OCI-M2 (cell line): ENCODE measurements at regions not wholly inside any gene's neighbourhood (a gene's known extent, or its start where the extent isn't known, plus 50 kb on each side); places are given as distances from the start of the nearest gene placed in this dataset.

Experiments
- DNase-seq: peaks from one replicate; lab custom pipeline; 2025; ENCODE audit not compliant: unreplicated experiment; lab: John Stamatoyannopoulos, UW

GRCh38 chr1:55363268-55363667 lies 148.1 kb upstream of the USP24 start:
- no peak for DNase-seq

GRCh38 chr1:55362558-55362957 lies 147.4 kb upstream of the USP24 start:
- no peak for DNase-seq

DNA sequence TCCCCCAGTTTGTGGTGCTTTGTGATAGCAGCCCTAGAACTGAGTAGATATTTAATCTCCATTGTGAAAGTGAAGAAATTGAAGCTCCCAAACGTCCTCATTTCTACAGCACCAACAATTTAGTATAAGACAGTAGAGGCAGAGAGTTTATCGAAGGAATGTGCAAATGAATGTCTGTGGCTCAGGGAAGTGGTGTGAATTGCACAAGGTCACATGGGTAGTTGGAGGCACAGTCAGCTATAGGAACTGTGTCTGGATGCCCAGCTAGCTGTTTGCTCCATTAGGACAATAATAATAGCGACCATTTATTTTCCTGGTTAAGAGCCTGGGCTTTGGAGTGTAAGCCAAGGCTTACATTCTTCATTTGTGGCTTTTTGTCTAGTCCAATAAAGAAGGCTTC lies 144.4 kb upstream of the USP24 start:
- no peak for DNase-seq

- DNase-seq, result no peak
Measured at GRCh38 chr1:55358581-55358980, 143.4 kb upstream of the USP24 start.

DNA sequence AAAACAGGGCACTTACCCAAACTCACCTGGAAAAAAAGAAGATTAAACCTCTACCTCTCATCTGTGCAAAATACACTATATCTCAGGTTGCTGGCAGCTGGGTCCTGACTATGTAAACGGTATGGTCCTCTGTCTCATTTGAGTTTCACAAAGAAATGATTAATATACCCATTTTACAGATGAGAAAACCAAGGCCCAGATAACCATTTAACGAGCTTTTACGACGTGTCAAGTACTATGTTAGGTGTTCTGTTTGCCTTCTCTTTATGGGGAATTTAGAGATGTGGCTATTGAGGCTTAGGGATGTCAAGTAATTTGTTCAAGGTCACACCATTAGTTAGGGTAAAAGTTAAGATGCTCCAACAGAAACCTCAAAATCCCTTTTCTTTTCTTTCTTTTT lies 140.4 kb upstream of the USP24 start:
- no peak for DNase-seq

- no peak for DNase-seq
Measured at GRCh38 chr1:55353707-55354620, 138.8 kb upstream of the USP24 start.

- no peak for DNase-seq
Measured at GRCh38 chr1:55352811-55353180, 137.6 kb upstream of the USP24 start.

- no peak for DNase-seq
Measured at GRCh38 chr1:55352080-55352810, 137.1 kb upstream of the USP24 start.

DNA sequence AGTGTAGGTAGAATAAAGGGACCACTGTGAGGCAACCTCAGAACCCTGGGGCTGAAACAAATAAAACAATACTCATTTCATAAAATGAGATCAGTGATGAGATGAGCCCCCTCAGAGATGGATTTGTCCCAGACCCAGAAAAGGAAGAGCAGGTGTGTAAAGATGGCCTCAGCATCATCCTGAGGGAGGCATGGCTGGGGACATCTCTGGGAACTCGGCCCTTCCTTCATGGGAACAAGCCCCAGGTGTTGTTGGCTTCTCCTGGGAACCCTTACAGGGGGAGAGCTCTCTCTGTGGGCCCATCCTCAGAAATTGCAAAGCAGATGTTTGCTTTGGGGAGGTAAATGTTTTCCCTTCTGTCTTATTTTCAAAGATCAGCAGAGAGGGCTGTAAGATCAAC lies 133.2 kb upstream of the USP24 start:
- no peak for DNase-seq

DNA sequence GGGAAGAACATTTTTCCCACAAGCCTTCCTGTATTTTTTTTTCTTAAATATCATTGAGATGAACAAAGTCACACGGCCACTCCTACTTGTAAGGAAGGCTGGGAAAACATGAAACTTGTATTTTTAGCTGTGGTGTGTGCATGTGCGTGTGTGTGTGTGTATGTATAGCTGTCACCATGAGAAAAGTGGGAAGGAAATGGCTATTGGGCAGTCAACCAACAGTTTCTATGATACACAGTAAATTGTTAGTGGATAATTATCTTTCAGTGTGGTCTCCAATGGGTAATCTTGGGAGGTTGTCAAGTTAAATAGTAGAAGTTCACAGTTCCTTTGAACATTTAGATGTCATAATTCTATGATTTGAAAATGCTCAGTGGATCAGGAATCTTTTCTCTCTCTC lies 132.7 kb upstream of the USP24 start:
- no peak for DNase-seq

DNA sequence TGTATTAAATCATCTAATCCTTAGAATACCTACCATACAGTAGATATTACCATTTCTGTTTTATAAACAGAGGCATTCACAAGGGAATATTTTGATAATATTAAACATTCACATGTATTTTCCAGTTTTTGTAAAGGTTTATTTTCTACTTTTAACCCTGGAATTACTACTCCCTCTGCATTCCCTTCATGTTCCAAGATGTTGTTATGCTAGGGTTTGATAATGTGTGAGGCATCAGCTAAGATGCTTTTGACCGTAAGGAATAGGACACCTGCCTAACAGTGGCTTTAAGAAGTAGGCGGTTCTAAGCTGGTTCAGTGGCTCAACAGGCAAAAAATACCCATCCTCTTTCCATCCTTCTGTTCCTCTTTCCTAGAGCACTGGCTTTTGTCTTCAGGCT lies 131.9 kb upstream of the USP24 start:
- DNase-seq, result no peak

DNA sequence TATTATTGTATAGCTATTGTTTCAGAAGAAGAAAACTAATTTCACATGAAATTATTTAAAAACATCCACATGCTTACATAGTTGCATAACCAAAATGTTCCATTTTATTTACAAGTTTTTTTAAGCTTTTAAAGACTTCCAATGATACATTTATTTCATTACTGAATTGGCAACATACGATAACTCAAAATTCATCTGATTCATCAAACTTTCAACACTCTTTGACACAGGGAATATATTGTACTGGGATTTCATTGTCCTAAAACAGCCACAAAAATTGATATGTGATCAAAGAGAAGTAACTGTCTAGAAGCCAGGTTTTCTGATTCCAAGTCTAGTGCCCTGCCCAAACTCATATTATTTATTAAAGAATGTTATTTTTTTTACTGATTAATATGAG lies 131.4 kb upstream of the USP24 start:
- no peak for DNase-seq

- DNase-seq, result no peak
Measured at GRCh38 chr1:55339681-55340080, 124.5 kb upstream of the USP24 start.

GRCh38 chr1:55338448-55338820 lies 123.3 kb upstream of the USP24 start:
- no peak for DNase-seq

DNA sequence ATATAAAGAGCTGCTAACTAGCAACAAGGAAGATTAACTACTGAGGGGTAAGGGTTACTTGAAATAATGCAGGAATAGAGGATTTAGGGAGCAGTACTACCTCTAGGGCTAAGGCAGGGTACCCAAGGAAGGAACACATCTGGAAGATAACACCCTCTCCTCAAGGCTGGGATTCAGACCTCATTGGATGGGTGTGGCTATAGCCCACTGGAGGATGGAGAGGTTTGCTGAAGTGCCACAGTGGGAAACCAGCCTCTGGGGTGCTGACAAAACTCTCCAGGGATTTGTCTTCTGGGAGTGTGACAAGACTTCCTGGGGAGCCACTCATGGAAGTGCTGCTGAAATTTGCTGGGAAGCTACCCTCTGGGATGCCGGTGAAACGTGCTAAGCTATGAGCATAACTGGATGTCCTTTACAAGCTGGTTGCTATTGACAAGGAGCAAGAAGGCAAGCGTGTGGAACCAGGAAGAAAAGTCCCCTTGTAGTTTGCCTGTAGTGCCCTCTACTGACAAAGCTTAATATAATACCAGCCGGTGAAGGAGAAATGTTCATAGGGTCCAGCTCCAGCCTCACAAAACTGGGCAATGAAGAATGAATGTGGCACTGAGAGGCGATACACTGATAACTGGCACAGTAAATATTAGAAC lies 122.8 kb upstream of the USP24 start:
- no peak for DNase-seq

GRCh38 chr1:55334797-55335196 lies 119.6 kb upstream of the USP24 start:
- DNase-seq, result no peak

GRCh38 chr1:55334160-55334559 lies 119.0 kb upstream of the USP24 start:
- DNase-seq, result no peak

DNA sequence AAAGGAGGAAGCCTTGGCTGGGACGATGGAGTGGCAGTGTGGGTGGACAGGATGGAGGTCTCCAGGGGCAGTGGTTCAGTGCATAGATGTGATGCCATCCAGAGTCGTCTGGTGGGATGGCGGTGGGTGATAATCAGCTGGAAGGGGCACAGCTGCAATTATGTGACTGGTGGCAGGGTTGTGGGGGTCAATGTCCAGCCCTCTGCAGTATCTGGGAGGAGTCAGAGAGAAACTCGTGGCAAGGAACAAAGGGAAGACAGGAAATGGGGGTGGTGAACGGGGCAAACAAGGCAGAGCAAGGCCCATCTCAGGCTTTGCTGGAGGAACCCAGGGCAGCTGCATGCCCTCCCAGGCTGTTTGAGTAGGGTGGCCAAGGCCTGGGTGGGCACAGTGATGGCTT lies 118.3 kb upstream of the USP24 start:
- DNase-seq, result no peak

DNA sequence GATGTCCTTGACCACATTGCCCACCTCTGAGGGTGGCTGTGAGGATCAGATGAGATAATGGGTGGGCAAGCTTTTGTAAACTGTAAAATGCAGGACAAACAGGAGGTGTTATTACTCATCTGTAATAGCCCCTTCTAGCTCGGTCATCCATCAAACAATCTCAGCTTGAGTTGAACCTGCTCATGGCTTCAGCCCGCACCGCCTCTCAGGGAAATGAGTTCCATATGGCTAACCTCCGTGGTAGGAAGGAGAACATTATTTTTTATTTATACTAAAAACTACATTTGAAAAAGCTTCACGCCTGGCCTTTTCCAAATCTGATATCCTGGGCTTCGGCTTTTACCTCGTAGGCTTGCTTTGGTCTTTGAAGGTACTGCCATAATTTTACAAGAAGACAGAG lies 116.2 kb upstream of the USP24 start:
- no peak for DNase-seq

- no peak for DNase-seq
Measured at GRCh38 chr1:55329808-55330432, 114.8 kb upstream of the USP24 start.

- DNase-seq, result no peak
Measured at GRCh38 chr1:55329091-55329490, 113.9 kb upstream of the USP24 start.
